Liver (tissue), 8 donors: ENCODE measurements at regions not wholly inside any gene's neighbourhood (a gene's known extent, or its start where the extent isn't known, plus 50 kb on each side); places are given as distances from the start of the nearest gene placed in this dataset.
"Not testable (repeated sequence)": the region's sequence is repeated elsewhere in the genome, so short reads cannot be mapped to it uniquely, and the experiment has no call there.

Experiments used
- DNase-seq: peaks from one replicate; pipeline ENCODE4 v3.0.0-alpha.2; 2017; ENCODE audit warnings: low spot score
- H3K27ac ChIP-seq, 2 donors: one replicate each; pipeline ENCODE4 v1.7.0; 2013; ENCODE audit warnings: inconsistent platforms in 2 of 2, low read length in 2 of 2, control low read depth in 1 of 2, low read depth in 1 of 2, mild to moderate bottlenecking in 1 of 2
- H3K27me3 ChIP-seq, 4 donors: one replicate each; pipeline versions ENCODE4 v1.6.1 to v1.7.0; 2013; ENCODE audit warnings: low read length in 3 of 4, inconsistent platforms in 1 of 4, mild to moderate bottlenecking in 1 of 4, moderate library complexity in 1 of 4; ENCODE audit not compliant: control insufficient read depth in 4 of 4, insufficient read depth in 4 of 4
- H3K36me3 ChIP-seq, 4 donors: one replicate each; pipeline versions ENCODE4 v1.6.1 to v1.7.0; 2013; ENCODE audit warnings: low read length in 3 of 4, mild to moderate bottlenecking in 3 of 4, low read depth in 1 of 4, moderate library complexity in 1 of 4; ENCODE audit not compliant: control insufficient read depth in 4 of 4, insufficient read depth in 3 of 4
- H3K4me1 ChIP-seq, 4 donors: one replicate each; pipeline versions ENCODE4 v1.6.1 to v1.7.0; 2013; ENCODE audit warnings: low read length in 3 of 4, mild to moderate bottlenecking in 3 of 4, moderate library complexity in 1 of 4; ENCODE audit not compliant: control insufficient read depth in 4 of 4, insufficient read depth in 4 of 4
- H3K4me3 ChIP-seq, 3 donors: one replicate each; pipeline versions ENCODE4 v1.6.1 to v1.7.0; 2013; ENCODE audit warnings: low read length in 3 of 3, control low read depth in 1 of 3, low read depth in 1 of 3, mild to moderate bottlenecking in 1 of 3
- H3K9ac ChIP-seq, 2 donors: one replicate each; pipeline ENCODE4 v1.7.0; 2013; ENCODE audit warnings: low read length in 2 of 2, mild to moderate bottlenecking in 2 of 2, moderate library complexity in 2 of 2, control low read depth in 1 of 2, low read depth in 1 of 2
- H3K9me3 ChIP-seq, 4 donors: one replicate each; pipeline versions ENCODE4 v1.6.1 to v1.7.0; 2013; ENCODE audit warnings: low read length in 3 of 4; ENCODE audit not compliant: control insufficient read depth in 4 of 4
- EGR1 ChIP-seq, 2 donors: IDR thresholded peaks; 2 replicates each; pipeline ENCODE4 v1.6.1; 2016 to 2018; ENCODE audit warnings: antibody characterized with exemption in 2 of 2, low read depth in 2 of 2
- FOXA1 ChIP-seq: IDR thresholded peaks from 2 replicates; pipeline ENCODE4 v1.6.1; 2016; ENCODE audit warnings: antibody characterized with exemption
- GABPA ChIP-seq, 2 donors: IDR thresholded peaks in 1 of 2; conservative IDR thresholded peaks in 1 of 2; 2 replicates each; pipeline ENCODE4 v1.6.1; 2016; ENCODE audit warnings: antibody characterized with exemption in 2 of 2, mild to moderate bottlenecking in 1 of 2, moderate library complexity in 1 of 2
- HNF4A ChIP-seq, 2 donors: conservative IDR thresholded peaks; 2 replicates each; pipeline ENCODE4 v1.6.1; 2016; ENCODE audit warnings: antibody characterized with exemption in 2 of 2, mild to moderate bottlenecking in 2 of 2
- HNF4G ChIP-seq: IDR thresholded peaks from 2 replicates; pipeline ENCODE4 v1.6.1; 2016; ENCODE audit warnings: antibody characterized with exemption
- JUND ChIP-seq, 2 donors: IDR thresholded peaks; 2 replicates each; pipeline ENCODE4 v1.6.1; 2016; ENCODE audit warnings: antibody characterized with exemption in 2 of 2
- NR2F2 ChIP-seq: IDR thresholded peaks from 2 replicates; pipeline ENCODE4 v1.6.1; 2016; ENCODE audit warnings: antibody characterized with exemption
- RAD21 ChIP-seq, 2 donors: IDR thresholded peaks; 2 replicates each; pipeline ENCODE4 v1.6.1; 2016; ENCODE audit warnings: antibody characterized with exemption in 2 of 2, mild to moderate bottlenecking in 2 of 2
- RXRA ChIP-seq, 2 donors: IDR thresholded peaks; 2 replicates each; pipeline ENCODE4 v1.6.1; 2017 to 2018; ENCODE audit warnings: antibody characterized with exemption in 2 of 2, mild to moderate bottlenecking in 1 of 2
- SP1 ChIP-seq: IDR thresholded peaks from 2 replicates; pipeline ENCODE4 v1.6.1; 2018; ENCODE audit warnings: antibody characterized with exemption, mild to moderate bottlenecking
- TAF1 ChIP-seq: conservative IDR thresholded peaks from 2 replicates; pipeline ENCODE4 v1.6.1; 2016; ENCODE audit warnings: antibody characterized with exemption, mild to moderate bottlenecking
- YY1 ChIP-seq: IDR thresholded peaks from 2 replicates; pipeline ENCODE4 v1.6.1; 2016; ENCODE audit warnings: antibody characterized with exemption, mild to moderate bottlenecking
- WGBS: extraction: QIAGEN DNeasy Blood & Tissue Kit; methylation state at CpG from one replicate; pipeline ENCODE4 v1.1.7; 2013; 5-methylcytosine and 5-hydroxymethylcytosine counted together
- TF ChIP-seq, protein P1 (sequence below): IDR thresholded peaks from 2 replicates; pipeline ENCODE4 v1.6.1; 2016; ENCODE audit warnings: antibody characterized with exemption
- TF ChIP-seq, protein P2 (sequence below): IDR thresholded peaks from 2 replicates; pipeline ENCODE4 v1.6.1; 2016; ENCODE audit warnings: antibody characterized with exemption
- TF ChIP-seq, protein P3 (sequence below): IDR thresholded peaks from 2 replicates; pipeline ENCODE4 v1.6.1; 2016; ENCODE audit warnings: antibody characterized with exemption
- TF ChIP-seq, protein P4 (sequence below): fragments of 150-350 bp; IDR thresholded peaks from 2 replicates; pipeline ENCODE4 v1.5.1; 2017; ENCODE audit warnings: improper control_type of control experiment, low read depth, low read length; ENCODE audit not compliant: missing input control
- TF ChIP-seq, protein P5 (sequence below): IDR thresholded peaks from 2 replicates; pipeline ENCODE4 v1.6.1; 2016; ENCODE audit warnings: antibody characterized with exemption, mild to moderate bottlenecking
- donor health status: healthy.
- donor health status: healthy.
- donor health status: healthy.
- donor health status: healthy.
- donor health status: healthy.

DNA sequence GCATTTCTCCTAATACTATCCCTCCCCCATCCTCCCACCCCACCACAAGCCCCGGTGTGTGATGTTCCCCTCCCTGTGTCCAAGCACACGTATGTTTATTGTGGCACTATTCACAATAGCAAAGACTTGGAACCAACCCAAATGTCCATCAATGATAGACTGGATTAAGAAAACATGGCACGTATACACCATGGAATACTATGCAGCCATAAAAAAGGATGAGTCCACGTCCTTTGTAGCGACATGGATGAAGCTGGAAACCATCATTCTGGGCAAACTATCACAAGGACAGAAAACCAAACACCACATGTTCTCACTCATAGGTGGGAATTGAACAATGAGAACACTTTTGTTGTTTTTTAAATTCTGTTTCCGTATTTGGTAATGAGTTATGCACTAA, 2294.6 kb upstream of the AGA start:
- not testable (repeated sequence) for H3K27ac ChIP-seq, H3K36me3 ChIP-seq, DNase-seq, H3K27me3 ChIP-seq, H3K4me1 ChIP-seq, H3K9me3 ChIP-seq, H3K9ac ChIP-seq, H3K4me3 ChIP-seq
- 92% methylated on average over 6 of the region's 6 CpGs for WGBS

DNA sequence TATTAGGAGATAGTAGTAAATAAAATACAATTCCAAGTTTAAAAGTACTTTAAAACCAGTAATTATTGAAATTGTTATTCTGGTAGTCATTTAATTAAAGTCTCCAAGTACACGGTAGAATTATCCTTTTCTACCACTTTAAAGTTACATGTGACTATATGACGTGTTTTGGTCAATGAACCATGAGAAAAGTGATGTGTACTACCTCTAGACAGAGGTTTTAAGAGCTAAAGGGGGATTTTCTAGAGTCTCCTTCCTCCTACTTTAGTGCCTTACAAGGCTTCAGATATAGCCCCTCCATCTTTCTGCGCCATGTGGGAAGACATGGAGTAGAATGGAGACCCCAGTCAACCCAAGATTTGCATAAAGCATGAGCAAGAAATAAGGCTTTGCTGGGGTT, 2296.6 kb upstream of the AGA start:
- no peak for DNase-seq
- no peaks in the 10 kb centered on the region for H3K36me3 ChIP-seq
- 66% methylated on average over 3 of the region's 3 CpGs for WGBS
- H3K9ac ChIP-seq, result no peak overlapping the region
- H3K4me1 ChIP-seq, result no peaks in the 10 kb centered on the region
- TF ChIP-seq NR2F2, result no peak
- H3K4me3 ChIP-seq, result no peak overlapping the region
- H3K27ac ChIP-seq, result no peak overlapping the region
- H3K27me3 ChIP-seq, result no peaks in the 10 kb centered on the region
- H3K9me3 ChIP-seq, result no peaks in the 10 kb centered on the region

DNA sequence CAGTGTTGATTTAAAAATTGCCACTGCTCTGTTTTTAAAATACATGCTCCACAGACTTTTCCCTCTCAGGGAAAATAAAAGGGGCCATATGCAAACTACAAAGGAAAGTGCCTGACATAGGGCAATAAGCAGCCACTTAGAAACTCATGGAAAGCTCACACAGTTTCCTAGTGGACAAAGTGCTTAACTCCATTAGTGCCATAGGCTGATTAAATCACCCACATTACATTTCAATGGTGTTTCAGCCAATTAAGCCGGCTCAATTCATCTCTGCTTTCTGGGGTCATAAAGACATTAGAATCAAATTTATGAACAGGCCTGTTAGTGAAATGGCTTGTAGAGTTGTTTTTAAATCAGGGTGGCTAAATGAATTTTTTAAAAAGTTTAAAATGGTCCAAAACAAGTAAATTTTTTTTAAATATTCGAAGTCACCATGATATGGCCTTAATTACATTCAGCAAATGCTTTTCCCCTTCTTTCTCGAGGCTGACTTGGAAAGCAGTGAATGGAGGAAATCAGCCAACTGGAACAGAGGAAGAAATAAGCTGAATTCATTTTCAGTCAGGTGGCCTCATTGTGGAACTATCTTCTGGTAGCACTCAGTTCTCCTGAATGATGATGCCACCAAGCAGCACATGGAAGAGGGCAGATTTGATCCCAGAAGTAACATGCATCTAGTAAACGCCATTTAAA, 2305.1 kb upstream of the AGA start:
- Histone ChIP-seq H3K27ac (no peak overlapping the region), H3K4me1 (no peaks in the 10 kb centered on the region), H3K9ac (no peak overlapping the region), H3K9me3 (no peaks in the 10 kb centered on the region), H3K36me3 (no peaks in the 10 kb centered on the region), H3K4me3 (no peak overlapping the region), H3K27me3 (peaks cover 0 to 3% (median 0%) of the 10 kb centered on the region in 4 donors)
- no peak for DNase-seq
- TF ChIP-seq, protein P1, sequence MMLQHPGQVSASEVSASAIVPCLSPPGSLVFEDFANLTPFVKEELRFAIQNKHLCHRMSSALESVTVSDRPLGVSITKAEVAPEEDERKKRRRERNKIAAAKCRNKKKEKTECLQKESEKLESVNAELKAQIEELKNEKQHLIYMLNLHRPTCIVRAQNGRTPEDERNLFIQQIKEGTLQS, result no peak
- TF ChIP-seq HNF4G (no peak), EGR1 (IDR thresholded peaks at IDR 0.05; ENCODE audit: low read depth in 2 of 2) (no peak), GABPA (IDR thresholded peaks at IDR 0.05 in 1 of 2, conservative IDR thresholded peaks at IDR 0.05 in 1 of 2) (no peak), SP1 (no peak), RXRA (IDR thresholded peaks at IDR 0.05) (no peak), NR2F2 (no peak), YY1 (no peak), TAF1 (no peak), FOXA1 (no peak), HNF4A (conservative IDR thresholded peaks at IDR 0.05) (no peak), RAD21 (IDR thresholded peaks at IDR 0.05) (no peak), JUND (IDR thresholded peaks at IDR 0.05) (no peak)
- TF ChIP-seq, protein P2, sequence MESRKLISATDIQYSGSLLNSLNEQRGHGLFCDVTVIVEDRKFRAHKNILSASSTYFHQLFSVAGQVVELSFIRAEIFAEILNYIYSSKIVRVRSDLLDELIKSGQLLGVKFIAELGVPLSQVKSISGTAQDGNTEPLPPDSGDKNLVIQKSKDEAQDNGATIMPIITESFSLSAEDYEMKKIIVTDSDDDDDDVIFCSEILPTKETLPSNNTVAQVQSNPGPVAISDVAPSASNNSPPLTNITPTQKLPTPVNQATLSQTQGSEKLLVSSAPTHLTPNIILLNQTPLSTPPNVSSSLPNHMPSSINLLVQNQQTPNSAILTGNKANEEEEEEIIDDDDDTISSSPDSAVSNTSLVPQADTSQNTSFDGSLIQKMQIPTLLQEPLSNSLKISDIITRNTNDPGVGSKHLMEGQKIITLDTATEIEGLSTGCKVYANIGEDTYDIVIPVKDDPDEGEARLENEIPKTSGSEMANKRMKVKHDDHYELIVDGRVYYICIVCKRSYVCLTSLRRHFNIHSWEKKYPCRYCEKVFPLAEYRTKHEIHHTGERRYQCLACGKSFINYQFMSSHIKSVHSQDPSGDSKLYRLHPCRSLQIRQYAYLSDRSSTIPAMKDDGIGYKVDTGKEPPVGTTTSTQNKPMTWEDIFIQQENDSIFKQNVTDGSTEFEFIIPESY, result no peak
- TF ChIP-seq, protein P3, sequence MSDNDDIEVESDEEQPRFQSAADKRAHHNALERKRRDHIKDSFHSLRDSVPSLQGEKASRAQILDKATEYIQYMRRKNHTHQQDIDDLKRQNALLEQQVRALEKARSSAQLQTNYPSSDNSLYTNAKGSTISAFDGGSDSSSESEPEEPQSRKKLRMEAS, result no peak
- TF ChIP-seq, protein P4, sequence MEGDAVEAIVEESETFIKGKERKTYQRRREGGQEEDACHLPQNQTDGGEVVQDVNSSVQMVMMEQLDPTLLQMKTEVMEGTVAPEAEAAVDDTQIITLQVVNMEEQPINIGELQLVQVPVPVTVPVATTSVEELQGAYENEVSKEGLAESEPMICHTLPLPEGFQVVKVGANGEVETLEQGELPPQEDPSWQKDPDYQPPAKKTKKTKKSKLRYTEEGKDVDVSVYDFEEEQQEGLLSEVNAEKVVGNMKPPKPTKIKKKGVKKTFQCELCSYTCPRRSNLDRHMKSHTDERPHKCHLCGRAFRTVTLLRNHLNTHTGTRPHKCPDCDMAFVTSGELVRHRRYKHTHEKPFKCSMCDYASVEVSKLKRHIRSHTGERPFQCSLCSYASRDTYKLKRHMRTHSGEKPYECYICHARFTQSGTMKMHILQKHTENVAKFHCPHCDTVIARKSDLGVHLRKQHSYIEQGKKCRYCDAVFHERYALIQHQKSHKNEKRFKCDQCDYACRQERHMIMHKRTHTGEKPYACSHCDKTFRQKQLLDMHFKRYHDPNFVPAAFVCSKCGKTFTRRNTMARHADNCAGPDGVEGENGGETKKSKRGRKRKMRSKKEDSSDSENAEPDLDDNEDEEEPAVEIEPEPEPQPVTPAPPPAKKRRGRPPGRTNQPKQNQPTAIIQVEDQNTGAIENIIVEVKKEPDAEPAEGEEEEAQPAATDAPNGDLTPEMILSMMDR, result no peak
- TF ChIP-seq, protein P5, sequence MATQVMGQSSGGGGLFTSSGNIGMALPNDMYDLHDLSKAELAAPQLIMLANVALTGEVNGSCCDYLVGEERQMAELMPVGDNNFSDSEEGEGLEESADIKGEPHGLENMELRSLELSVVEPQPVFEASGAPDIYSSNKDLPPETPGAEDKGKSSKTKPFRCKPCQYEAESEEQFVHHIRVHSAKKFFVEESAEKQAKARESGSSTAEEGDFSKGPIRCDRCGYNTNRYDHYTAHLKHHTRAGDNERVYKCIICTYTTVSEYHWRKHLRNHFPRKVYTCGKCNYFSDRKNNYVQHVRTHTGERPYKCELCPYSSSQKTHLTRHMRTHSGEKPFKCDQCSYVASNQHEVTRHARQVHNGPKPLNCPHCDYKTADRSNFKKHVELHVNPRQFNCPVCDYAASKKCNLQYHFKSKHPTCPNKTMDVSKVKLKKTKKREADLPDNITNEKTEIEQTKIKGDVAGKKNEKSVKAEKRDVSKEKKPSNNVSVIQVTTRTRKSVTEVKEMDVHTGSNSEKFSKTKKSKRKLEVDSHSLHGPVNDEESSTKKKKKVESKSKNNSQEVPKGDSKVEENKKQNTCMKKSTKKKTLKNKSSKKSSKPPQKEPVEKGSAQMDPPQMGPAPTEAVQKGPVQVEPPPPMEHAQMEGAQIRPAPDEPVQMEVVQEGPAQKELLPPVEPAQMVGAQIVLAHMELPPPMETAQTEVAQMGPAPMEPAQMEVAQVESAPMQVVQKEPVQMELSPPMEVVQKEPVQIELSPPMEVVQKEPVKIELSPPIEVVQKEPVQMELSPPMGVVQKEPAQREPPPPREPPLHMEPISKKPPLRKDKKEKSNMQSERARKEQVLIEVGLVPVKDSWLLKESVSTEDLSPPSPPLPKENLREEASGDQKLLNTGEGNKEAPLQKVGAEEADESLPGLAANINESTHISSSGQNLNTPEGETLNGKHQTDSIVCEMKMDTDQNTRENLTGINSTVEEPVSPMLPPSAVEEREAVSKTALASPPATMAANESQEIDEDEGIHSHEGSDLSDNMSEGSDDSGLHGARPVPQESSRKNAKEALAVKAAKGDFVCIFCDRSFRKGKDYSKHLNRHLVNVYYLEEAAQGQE, result no peak
- 78% methylated on average over 4 of the region's 4 CpGs for WGBS
